Ishikawa (cell line): ENCODE measurements at regions not wholly inside any gene's neighbourhood (a gene's known extent, or its start where the extent isn't known, plus 50 kb on each side); places are given as distances from the start of the nearest gene placed in this dataset.

Experiments used
- CEBPB ChIP-seq: IDR thresholded peaks from 2 replicates; pipeline ENCODE4 v1.6.1; 2012
- CREB1 ChIP-seq: IDR thresholded peaks from 2 replicates; pipeline ENCODE4 v1.6.1; 2012; ENCODE audit warnings: low read depth
- EGR1 ChIP-seq: IDR thresholded peaks from 2 replicates; pipeline ENCODE4 v1.6.1; 2012
- EP300 ChIP-seq: IDR thresholded peaks from 2 replicates; pipeline ENCODE4 v1.6.1; 2012; ENCODE audit warnings: borderline replicate concordance
- FOXM1 ChIP-seq: IDR thresholded peaks from 2 replicates; pipeline ENCODE4 v1.6.1; 2012; ENCODE audit warnings: low read depth, borderline replicate concordance
- MAX ChIP-seq: IDR thresholded peaks from 2 replicates; pipeline ENCODE4 v1.6.1; 2012
- NFIC ChIP-seq: IDR thresholded peaks from 2 replicates; pipeline ENCODE4 v1.6.1; 2012
- RAD21 ChIP-seq: IDR thresholded peaks from 2 replicates; pipeline ENCODE4 v1.6.1; 2012; ENCODE audit warnings: low read depth
- REST ChIP-seq: IDR thresholded peaks from 2 replicates; pipeline ENCODE4 v1.6.1; 2012; ENCODE audit warnings: low read depth, mild to moderate bottlenecking
- TAF1 ChIP-seq: IDR thresholded peaks from 2 replicates; pipeline ENCODE4 v1.6.1; 2012; ENCODE audit warnings: low read depth, mild to moderate bottlenecking
- TCF12 ChIP-seq: IDR thresholded peaks from 2 replicates; pipeline ENCODE4 v1.6.1; 2012; ENCODE audit warnings: low read depth
- TEAD4 ChIP-seq: IDR thresholded peaks from 2 replicates; pipeline ENCODE4 v1.6.1; 2012
- USF1 ChIP-seq: IDR thresholded peaks from 2 replicates; pipeline ENCODE4 v1.6.1; 2012
- YY1 ChIP-seq: IDR thresholded peaks from 2 replicates; pipeline ENCODE4 v1.6.1; 2012; ENCODE audit warnings: low read depth
- ZBTB7A ChIP-seq: IDR thresholded peaks from 2 replicates; pipeline ENCODE4 v1.6.1; 2012; ENCODE audit warnings: low read depth

GRCh38 chr2:6181926-6182325 is 489.7 kb downstream of the SOX11 start:
- no peak for TF ChIP-seq RAD21
- no peak for TF ChIP-seq CREB1
- no peak for TF ChIP-seq REST
- TF ChIP-seq MAX: no peak
- no peak for TF ChIP-seq EGR1
- TF ChIP-seq CEBPB: no peak
- no peak for TF ChIP-seq TAF1
- no peak for TF ChIP-seq EP300
- TF ChIP-seq TCF12: no peak
- TF ChIP-seq YY1: no peak
- TF ChIP-seq USF1: no peak
- TF ChIP-seq NFIC: no peak
- TF ChIP-seq FOXM1: no peak
- TF ChIP-seq TEAD4: no peak
- TF ChIP-seq ZBTB7A: no peak

- TF ChIP-seq NFIC: no peak
- TF ChIP-seq TCF12: no peak
Observed at GRCh38 chr2:6183226-6183625, 491.0 kb downstream of the SOX11 start.

GRCh38 chr2:6184532-6185292 is 492.5 kb downstream of the SOX11 start:
- TF ChIP-seq REST (no peak), ZBTB7A (no peak), RAD21 (no peak), YY1 (no peak), NFIC (no peak), TCF12 (no peak), USF1 (no peak), EGR1 (no peak), MAX (no peak), CEBPB (no peak), EP300 (no peak), FOXM1 (no peak), TAF1 (no peak), TEAD4 (no peak), CREB1 (no peak)

GRCh38 chr2:6186332-6187151 is 494.4 kb downstream of the SOX11 start:
- TF ChIP-seq USF1: no peak
- no peak for TF ChIP-seq ZBTB7A
- TF ChIP-seq YY1: no peak

- TF ChIP-seq CREB1: no peak
- TF ChIP-seq TAF1: no peak
- no peak for TF ChIP-seq CEBPB
- no peak for TF ChIP-seq TCF12
- no peak for TF ChIP-seq MAX
- TF ChIP-seq YY1: no peak
- TF ChIP-seq EP300: no peak
- no peak for TF ChIP-seq TEAD4
- no peak for TF ChIP-seq ZBTB7A
- TF ChIP-seq USF1: no peak
- no peak for TF ChIP-seq REST
- TF ChIP-seq FOXM1: no peak
- TF ChIP-seq RAD21: no peak
- no peak for TF ChIP-seq EGR1
- no peak for TF ChIP-seq NFIC
Observed at GRCh38 chr2:6196449-6196848, 504.3 kb downstream of the SOX11 start.
